ENCODE measurements at regions not wholly inside any gene's neighbourhood (a gene's known extent, or its start where the extent isn't known, plus 50 kb on each side); places are given as distances from the start of the nearest gene placed in this dataset.

DNA sequence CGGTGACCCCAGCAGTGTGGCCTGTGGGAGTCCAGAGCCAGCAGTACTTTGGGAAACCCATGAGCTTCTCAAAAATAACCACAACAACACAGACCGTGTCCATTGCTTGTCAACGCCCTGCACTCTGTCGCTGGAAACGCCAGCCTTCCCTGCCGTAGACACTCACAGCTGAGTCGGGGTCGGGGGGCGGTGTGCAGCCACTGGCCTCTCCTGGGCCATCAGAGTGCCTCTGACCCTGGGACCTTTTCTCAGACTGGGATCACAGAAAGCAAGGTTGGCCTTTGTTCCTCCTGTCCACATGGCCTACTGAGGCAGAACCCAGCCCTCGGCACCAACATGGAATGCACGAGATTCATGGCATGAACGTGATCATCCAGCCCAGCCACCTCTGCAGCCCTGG, 95.7 kb downstream of the TUBA3C start:
- no peak for TF ChIP-seq POLR2A (IDR thresholded peaks at IDR 0.05)
- TF ChIP-seq, protein P1, sequence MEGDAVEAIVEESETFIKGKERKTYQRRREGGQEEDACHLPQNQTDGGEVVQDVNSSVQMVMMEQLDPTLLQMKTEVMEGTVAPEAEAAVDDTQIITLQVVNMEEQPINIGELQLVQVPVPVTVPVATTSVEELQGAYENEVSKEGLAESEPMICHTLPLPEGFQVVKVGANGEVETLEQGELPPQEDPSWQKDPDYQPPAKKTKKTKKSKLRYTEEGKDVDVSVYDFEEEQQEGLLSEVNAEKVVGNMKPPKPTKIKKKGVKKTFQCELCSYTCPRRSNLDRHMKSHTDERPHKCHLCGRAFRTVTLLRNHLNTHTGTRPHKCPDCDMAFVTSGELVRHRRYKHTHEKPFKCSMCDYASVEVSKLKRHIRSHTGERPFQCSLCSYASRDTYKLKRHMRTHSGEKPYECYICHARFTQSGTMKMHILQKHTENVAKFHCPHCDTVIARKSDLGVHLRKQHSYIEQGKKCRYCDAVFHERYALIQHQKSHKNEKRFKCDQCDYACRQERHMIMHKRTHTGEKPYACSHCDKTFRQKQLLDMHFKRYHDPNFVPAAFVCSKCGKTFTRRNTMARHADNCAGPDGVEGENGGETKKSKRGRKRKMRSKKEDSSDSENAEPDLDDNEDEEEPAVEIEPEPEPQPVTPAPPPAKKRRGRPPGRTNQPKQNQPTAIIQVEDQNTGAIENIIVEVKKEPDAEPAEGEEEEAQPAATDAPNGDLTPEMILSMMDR (IDR thresholded peaks at IDR 0.05), result no peak
- TF ChIP-seq EP300 (IDR thresholded peaks at IDR 0.05), result no peak

All from gastroesophageal sphincter (tissue), 3 donors.